Hematopoietic multipotent progenitor cell treated with erythropoietin and hydrocortisone succinate and interleukin-3 and kit ligand, for 15 days (in vitro differentiated cells): ENCODE measurements at regions not wholly inside any gene's neighbourhood (a gene's known extent, or its start where the extent isn't known, plus 50 kb on each side); places are given as distances from the start of the nearest gene placed in this dataset.

ENCODE experiments used
- DNase-seq: peaks from one replicate; pipeline ENCODE4 v3.0.0-alpha.2; 2015; ENCODE audit warnings: low spot score

GRCh38 chr5:144979516-144980264 is 809.0 kb downstream of the KCTD16 start:
- DNase-seq, result no peak

- DNase-seq, result no peak
These were observed 801.6 kb downstream of the KCTD16 start for GRCh38 chr5:144972317-144972716.

- DNase-seq, result no peak
These were observed 800.6 kb downstream of the KCTD16 start for GRCh38 chr5:144971108-144971850.

GRCh38 chr5:144960296-144960695 is 789.6 kb downstream of the KCTD16 start:
- no peak for DNase-seq

GRCh38 chr5:144958002-144958401 is 787.3 kb downstream of the KCTD16 start:
- DNase-seq, result no peak

- no peak for DNase-seq
These were observed 780.3 kb downstream of the KCTD16 start for GRCh38 chr5:144950996-144951395.

GRCh38 chr5:144947023-144947422 is 776.4 kb downstream of the KCTD16 start:
- DNase-seq, result no peak

- DNase-seq, result no peak
These were observed 774.8 kb downstream of the KCTD16 start for GRCh38 chr5:144945503-144945902.

- DNase-seq, result no peak
These were observed 774.3 kb downstream of the KCTD16 start for GRCh38 chr5:144944936-144945335.

GRCh38 chr5:144941004-144941403 is 770.3 kb downstream of the KCTD16 start:
- no peak for DNase-seq

GRCh38 chr5:144918371-144918770 is 747.7 kb downstream of the KCTD16 start:
- DNase-seq, result no peak

- DNase-seq, result no peak
These were observed 744.8 kb downstream of the KCTD16 start for GRCh38 chr5:144915452-144915851.

GRCh38 chr5:144913661-144914060 is 743.0 kb downstream of the KCTD16 start:
- no peak for DNase-seq

- DNase-seq, result no peak
These were observed 725.8 kb downstream of the KCTD16 start for GRCh38 chr5:144896473-144896872.

GRCh38 chr5:144886668-144887067 is 716.0 kb downstream of the KCTD16 start:
- DNase-seq, result no peak

- DNase-seq, result no peak
These were observed 712.1 kb downstream of the KCTD16 start for GRCh38 chr5:144882739-144883283.

GRCh38 chr5:144880513-144880912 is 709.8 kb downstream of the KCTD16 start:
- DNase-seq, result no peak

GRCh38 chr5:144876990-144877389 is 706.3 kb downstream of the KCTD16 start:
- DNase-seq, result no peak

- DNase-seq, result no peak
These were observed 702.4 kb downstream of the KCTD16 start for GRCh38 chr5:144873076-144873475.

GRCh38 chr5:144864118-144864517 is 693.4 kb downstream of the KCTD16 start:
- DNase-seq, result no peak

- DNase-seq, result no peak
These were observed 686.8 kb downstream of the KCTD16 start for GRCh38 chr5:144857454-144857853.

GRCh38 chr5:144844086-144844485 is 673.4 kb downstream of the KCTD16 start:
- DNase-seq, result no peak

- DNase-seq, result no peak
These were observed 661.7 kb downstream of the KCTD16 start for GRCh38 chr5:144832416-144832815.
